Activated naive CD4-positive, alpha-beta T cell treated with Interleukin-2 at 50 U/mL for 16 hours (primary cell): ENCODE measurements at regions not wholly inside any gene's neighbourhood (a gene's known extent, or its start where the extent isn't known, plus 50 kb on each side); places are given as distances from the start of the nearest gene placed in this dataset.

ENCODE experiments used
- DNase-seq: peaks from one replicate; pipeline ENCODE4 v3.0.0-alpha.2; 2020

DNA sequence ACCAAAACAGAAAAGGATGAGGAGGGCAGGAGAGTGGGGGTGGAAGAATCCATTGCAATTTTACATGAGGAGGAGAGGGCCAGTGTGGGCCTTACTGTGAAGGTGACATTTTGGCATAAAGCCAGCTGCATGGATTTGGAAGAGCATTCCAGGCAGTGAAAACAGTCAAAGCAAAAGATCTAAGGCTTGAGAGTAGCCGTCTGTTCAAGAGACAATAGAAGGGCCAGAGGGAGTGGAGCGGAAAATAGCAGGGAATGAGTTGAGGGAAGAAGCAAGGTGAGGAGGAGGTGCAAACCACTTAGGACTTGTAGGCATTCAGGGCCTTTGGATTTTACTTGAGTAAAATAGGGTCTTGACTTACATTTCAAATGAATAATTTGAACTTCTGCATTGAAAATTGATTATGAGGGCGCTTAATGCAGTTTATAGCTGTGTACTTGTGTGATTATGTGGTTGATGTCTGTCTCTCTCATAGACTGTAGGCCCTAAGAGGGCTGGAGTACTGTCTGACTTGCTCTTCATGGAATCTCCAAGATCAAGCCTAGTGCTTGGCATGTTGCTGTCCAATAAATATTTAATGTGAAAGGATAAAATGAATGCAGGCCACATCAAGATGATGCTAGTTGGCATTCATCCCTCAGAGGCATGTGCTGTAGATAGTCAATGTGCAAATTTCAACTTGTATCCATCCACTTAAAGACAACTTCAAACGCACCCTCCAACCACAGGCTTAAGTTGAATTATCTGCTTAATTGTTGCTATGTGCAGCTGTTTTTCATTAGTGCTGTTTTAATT lies 772.1 kb upstream of the RBFOX1 start:
- DNase-seq = no peak

- DNase-seq = no peak
Observed at GRCh38 chr16:6558661-6559060, 774.0 kb upstream of the RBFOX1 start.

- no peak for DNase-seq
Observed at GRCh38 chr16:6558126-6558525, 774.5 kb upstream of the RBFOX1 start.

- DNase-seq = no peak
Observed at GRCh38 chr16:6557353-6558023, 775.2 kb upstream of the RBFOX1 start.

GRCh38 chr16:6549415-6549814 lies 783.2 kb upstream of the RBFOX1 start:
- DNase-seq = no peak

GRCh38 chr16:6548507-6548906 lies 784.1 kb upstream of the RBFOX1 start:
- DNase-seq = no peak

GRCh38 chr16:6547131-6547530 lies 785.5 kb upstream of the RBFOX1 start:
- DNase-seq = no peak

- DNase-seq = no peak
Observed at GRCh38 chr16:6545329-6545728, 787.3 kb upstream of the RBFOX1 start.

- no peak for DNase-seq
Observed at GRCh38 chr16:6541267-6541666, 791.4 kb upstream of the RBFOX1 start.

DNA sequence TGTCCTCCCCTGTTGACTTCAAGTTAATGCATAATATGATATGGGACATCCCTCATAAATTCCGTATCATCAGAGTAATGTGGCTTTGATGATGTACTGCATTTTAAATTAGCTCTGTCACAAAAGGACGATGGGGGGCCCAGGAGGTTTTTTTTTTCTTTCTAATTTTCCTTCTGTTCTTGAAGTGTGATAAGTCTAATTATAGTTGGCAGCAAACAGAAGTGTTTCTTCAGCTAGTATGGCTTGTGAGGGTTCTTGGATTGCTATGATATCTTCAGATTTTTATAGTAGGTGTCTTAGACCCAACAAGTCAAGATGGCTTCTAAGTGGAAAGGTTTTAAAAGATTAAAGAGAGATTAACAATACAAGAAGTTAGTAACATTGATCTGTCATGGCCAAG lies 796.2 kb upstream of the RBFOX1 start:
- no peak for DNase-seq

DNA sequence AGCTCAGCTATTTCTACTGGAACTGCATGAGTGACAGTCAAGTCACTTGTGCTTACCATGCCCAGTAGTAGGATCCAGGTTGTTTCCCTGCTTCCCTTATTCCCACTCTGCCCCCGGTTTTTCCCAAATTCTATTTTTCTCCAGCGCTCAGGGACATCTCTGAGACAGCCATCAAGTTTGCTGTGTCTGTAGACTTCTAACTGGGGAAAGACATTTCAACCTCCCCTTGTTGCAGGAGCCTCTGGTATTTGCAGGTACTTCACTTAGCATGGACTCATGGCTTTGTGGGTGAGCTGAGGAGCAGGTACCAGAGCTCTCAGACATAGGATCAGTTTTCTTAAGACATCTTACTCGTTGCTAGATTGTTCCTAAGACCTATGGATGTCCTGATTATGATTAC lies 801.6 kb upstream of the RBFOX1 start:
- no peak for DNase-seq

- DNase-seq = no peak
Observed at GRCh38 chr16:6528217-6528616, 804.4 kb upstream of the RBFOX1 start.

GRCh38 chr16:6527646-6528045 lies 805.0 kb upstream of the RBFOX1 start:
- DNase-seq = no peak

GRCh38 chr16:6524501-6524900 lies 808.1 kb upstream of the RBFOX1 start:
- no peak for DNase-seq

DNA sequence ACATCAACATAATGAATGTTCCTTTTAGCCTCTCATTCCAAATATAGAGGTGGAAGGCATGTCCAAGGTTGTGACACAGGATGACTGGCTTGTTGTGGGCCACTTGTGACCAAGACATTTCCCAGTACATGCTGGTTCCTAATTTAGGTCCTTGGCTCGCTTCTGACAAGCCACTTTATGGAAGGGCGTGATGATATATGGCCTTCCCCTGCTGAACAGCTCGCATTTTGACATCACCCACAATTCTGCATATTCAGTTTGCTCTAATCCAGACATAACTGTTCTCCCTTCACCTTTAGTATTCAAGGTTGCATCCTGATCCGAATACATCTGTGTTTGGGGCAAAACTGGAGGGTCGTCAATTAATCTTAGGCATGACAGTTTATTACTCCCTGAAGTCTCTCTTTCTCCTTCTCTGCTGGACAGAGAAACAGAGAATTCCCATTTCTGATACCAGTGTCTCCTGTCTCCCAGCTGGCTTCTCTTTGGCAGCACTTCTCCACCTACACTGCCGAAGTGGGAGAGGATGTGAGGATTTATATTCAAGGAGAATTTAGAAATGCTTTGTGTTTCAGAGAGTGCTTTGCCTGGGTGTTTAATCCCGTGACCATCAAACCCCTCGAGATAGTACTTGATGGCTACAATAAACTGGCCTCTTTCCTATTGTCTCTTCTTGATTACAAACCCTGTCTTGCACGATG lies 815.5 kb upstream of the RBFOX1 start:
- no peak for DNase-seq

GRCh38 chr16:6512512-6512911 lies 820.1 kb upstream of the RBFOX1 start:
- no peak for DNase-seq

- DNase-seq = no peak
Observed at GRCh38 chr16:6510261-6510660, 822.4 kb upstream of the RBFOX1 start.

- no peak for DNase-seq
Observed at GRCh38 chr16:6499413-6499812, 833.2 kb upstream of the RBFOX1 start.

DNA sequence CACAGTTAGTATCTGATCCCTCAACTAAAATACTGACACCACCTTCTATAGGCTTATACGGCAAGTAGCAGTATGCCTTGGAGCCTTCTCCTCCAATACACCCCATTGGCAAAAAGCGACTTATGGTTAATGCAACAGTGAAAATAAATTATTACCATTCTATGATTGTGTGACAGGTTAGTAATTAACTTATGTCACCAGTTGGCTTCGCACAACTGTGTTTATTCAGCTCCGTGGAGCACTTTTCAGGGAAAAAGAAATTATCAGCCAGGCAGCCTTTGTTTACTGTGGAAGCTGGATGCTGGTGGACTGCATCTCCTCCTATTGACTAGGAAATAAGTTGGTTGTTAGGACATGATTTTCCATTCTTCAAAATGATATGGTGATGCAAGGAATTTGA lies 833.8 kb upstream of the RBFOX1 start:
- DNase-seq = no peak

DNA sequence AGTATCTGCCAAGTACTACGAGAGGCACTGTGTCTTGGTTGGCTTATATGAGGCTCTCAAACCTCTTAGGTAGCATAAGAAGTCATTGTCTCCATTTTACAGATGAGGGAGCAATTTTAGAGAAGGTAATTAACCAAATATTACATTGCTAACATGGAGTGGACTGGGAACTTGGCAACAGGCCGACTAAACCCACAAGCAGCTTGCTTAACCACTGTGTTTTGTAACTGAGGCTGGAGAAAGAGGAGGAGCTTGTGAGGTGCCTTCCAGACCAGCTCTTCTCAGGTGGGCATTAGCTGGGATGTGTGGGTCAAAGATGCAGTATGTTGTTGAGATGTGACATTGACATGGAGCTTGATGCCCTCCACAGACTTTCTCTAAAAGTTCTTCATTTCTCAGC lies 835.6 kb upstream of the RBFOX1 start:
- DNase-seq = no peak

DNA sequence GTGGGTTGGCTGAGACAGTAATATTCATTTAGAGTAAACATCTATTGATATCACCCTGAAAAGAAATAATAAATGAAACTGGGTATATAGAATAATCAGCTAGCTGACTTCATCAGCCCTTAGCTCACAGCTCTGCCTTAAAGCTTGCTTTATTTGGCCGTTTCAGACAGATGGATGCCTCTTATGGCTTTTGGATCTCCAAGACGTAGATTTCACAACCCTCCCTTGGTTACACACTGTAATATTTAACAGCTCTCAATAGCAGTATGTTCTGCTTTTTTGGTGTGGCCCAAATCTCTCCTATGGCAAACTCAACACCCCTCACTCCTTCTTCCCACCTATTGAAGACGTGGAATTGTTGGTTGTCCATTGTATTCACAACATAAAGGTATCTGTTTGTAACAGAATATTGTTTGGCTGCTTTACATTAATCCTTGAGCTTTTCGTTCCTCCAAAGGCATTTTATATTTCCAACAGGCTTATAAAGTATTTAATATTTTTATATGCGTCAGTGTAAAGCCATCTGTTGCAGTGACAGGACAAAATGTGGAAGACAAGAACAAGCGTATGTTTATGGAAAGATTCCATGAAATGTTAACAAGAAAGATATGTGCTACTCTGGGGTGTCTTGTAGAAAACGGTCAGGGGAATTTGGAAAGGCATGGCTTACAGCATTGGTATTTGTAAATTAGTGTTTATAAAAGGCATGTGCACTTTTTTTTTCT lies 837.0 kb upstream of the RBFOX1 start:
- no peak for DNase-seq

DNA sequence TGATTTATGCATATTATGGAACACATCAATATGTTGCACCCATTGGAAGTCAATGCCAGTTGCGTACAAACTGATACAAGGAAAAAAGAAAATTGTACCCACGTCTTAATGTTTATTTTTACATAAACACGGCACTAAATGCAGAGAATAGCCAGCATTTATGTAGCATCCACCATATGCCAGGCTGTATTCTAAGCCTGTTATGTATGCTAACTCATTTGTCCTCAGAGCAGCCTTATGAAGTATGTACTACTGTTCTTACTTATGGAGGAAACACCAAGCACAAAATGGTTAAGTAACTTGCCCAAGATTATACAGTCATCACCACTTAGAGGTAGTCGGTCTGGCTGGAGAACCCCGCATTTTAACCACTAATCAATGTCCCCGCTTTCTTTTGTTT lies 837.9 kb upstream of the RBFOX1 start:
- no peak for DNase-seq

- DNase-seq = no peak
Observed at GRCh38 chr16:6493555-6493954, 839.1 kb upstream of the RBFOX1 start.
